HEK293 (cell line): ENCODE measurements at regions not wholly inside any gene's neighbourhood (a gene's known extent, or its start where the extent isn't known, plus 50 kb on each side); places are given as distances from the start of the nearest gene placed in this dataset.

Experiments used
- CTCF ChIA-PET: fragments of 350-600 bp; formaldehyde crosslinking; extraction: SDS; loops from one replicate; lab custom pipeline; 2021; ENCODE audit warnings: antibody characterized with exemption; lab: Yijun Ruan, JAX
- POLR2A ChIA-PET: fragments of 300-600 bp; formaldehyde crosslinking; extraction: SDS; loops from one replicate; lab custom pipeline; 2020; ENCODE audit warnings: antibody characterized with exemption, inconsistent platforms; lab: Yijun Ruan, JAX
- H3K27ac ChIP-seq: fragments of 200-500 bp; sonication (Bioruptor generic); 2 replicates; pipeline ENCODE4 v1.5.1; 2014; ENCODE audit warnings: low read depth, low read length, control low read depth, inconsistent platforms; ENCODE audit errors: extremely low read depth
- H3K36me3 ChIP-seq, 2 experiments: fragments of 200-500 bp in 1 of 2; sonication (Bioruptor generic) in 1 of 2; 1 replicate in 1 of 2; 2 replicates in 1 of 2; pipeline ENCODE4 v1.5.1; 2014 to 2017; ENCODE audit warnings: inconsistent platforms in 2 of 2, low read length in 2 of 2; ENCODE audit not compliant: control insufficient read depth in 2 of 2, insufficient read depth in 1 of 2
- H3K4me1 ChIP-seq: fragments of 200-500 bp; sonication (Bioruptor generic); 2 replicates; pipeline ENCODE4 v1.5.1; 2014; ENCODE audit warnings: mild to moderate bottlenecking, low read length, inconsistent platforms; ENCODE audit not compliant: control insufficient read depth, insufficient read depth
- H3K4me3 ChIP-seq: 2 replicates; pipeline ENCODE4 v1.5.1; 2011; ENCODE audit warnings: low read depth, mild to moderate bottlenecking, control low read depth, low read length, moderate library complexity
- H3K9me3 ChIP-seq: fragments of 200-500 bp; sonication (Bioruptor generic); 2 replicates; pipeline ENCODE4 v1.5.1; 2014; ENCODE audit warnings: low read depth, low read length, inconsistent platforms; ENCODE audit not compliant: control insufficient read depth, insufficient read depth
- KLF1 ChIP-seq: fragments of 450-650 bp; formaldehyde crosslinking; IDR thresholded peaks from 2 replicates; pipeline ENCODE4 v1.5.1; 2016; ENCODE audit warnings: missing biosample characterization, missing genetic modification characterization
- KLF10 ChIP-seq: fragments of 450-650 bp; IDR thresholded peaks from 2 replicates; pipeline ENCODE4 v1.5.1; 2018; ENCODE audit warnings: missing biosample characterization, mild to moderate bottlenecking, missing genetic modification characterization
- KLF8 ChIP-seq: fragments of 450-650 bp; formaldehyde crosslinking; IDR thresholded peaks from 2 replicates; pipeline ENCODE4 v1.5.1; 2016; ENCODE audit warnings: missing biosample characterization, missing genetic modification characterization
- PRDM1 ChIP-seq: fragments of 450-650 bp; formaldehyde crosslinking; IDR thresholded peaks from 2 replicates; pipeline ENCODE4; 2016; ENCODE audit warnings: missing biosample characterization, missing genetic modification characterization
- ZFP41 ChIP-seq: fragments of 450-650 bp; formaldehyde crosslinking; IDR thresholded peaks from 2 replicates; pipeline ENCODE4 v1.5.1; 2016; ENCODE audit warnings: missing biosample characterization, missing genetic modification characterization, borderline replicate concordance
- ZNF114 ChIP-seq: fragments of 450-650 bp; formaldehyde crosslinking; IDR thresholded peaks from 2 replicates; pipeline ENCODE4 v1.5.0; 2017; ENCODE audit warnings: missing biosample characterization, missing genetic modification characterization
- ZNF146 ChIP-seq: fragments of 450-650 bp; formaldehyde crosslinking; IDR thresholded peaks from 2 replicates; pipeline ENCODE4 v1.5.1; 2016; ENCODE audit warnings: missing biosample characterization, missing genetic modification characterization
- ZNF175 ChIP-seq: fragments of 450-650 bp; formaldehyde crosslinking; IDR thresholded peaks from 2 replicates; pipeline ENCODE4 v1.5.1; 2016; ENCODE audit warnings: missing biosample characterization, missing genetic modification characterization
- ZNF24 ChIP-seq: fragments of 450-650 bp; formaldehyde crosslinking; IDR thresholded peaks from 2 replicates; pipeline ENCODE4 v1.5.1; 2016; ENCODE audit warnings: missing biosample characterization, missing genetic modification characterization
- ZNF248 ChIP-seq: fragments of 450-650 bp; formaldehyde crosslinking; IDR thresholded peaks from 2 replicates; pipeline ENCODE4 v1.5.1; 2017; ENCODE audit warnings: missing biosample characterization, missing genetic modification characterization
- ZNF324 ChIP-seq: fragments of 450-650 bp; formaldehyde crosslinking; IDR thresholded peaks from 2 replicates; pipeline ENCODE4 v1.5.1; 2016; ENCODE audit warnings: missing biosample characterization, missing genetic modification characterization
- ZNF423 ChIP-seq: fragments of 450-650 bp; formaldehyde crosslinking; IDR thresholded peaks from 2 replicates; pipeline ENCODE4 v1.5.1; 2016; ENCODE audit warnings: missing biosample characterization, missing genetic modification characterization
- ZNF548 ChIP-seq: fragments of 450-650 bp; formaldehyde crosslinking; IDR thresholded peaks from 2 replicates; pipeline ENCODE4 v1.5.1; 2016; ENCODE audit warnings: missing biosample characterization, missing genetic modification characterization
- ZNF658 ChIP-seq: fragments of 450-650 bp; formaldehyde crosslinking; IDR thresholded peaks from 2 replicates; pipeline ENCODE4; 2016; ENCODE audit warnings: missing biosample characterization, missing genetic modification characterization
- ZNF707 ChIP-seq: fragments of 450-650 bp; formaldehyde crosslinking; IDR thresholded peaks from 2 replicates; pipeline ENCODE4 v1.5.1; 2016; ENCODE audit warnings: missing biosample characterization, missing genetic modification characterization
- ZNF747 ChIP-seq: fragments of 450-650 bp; formaldehyde crosslinking; IDR thresholded peaks from 2 replicates; pipeline ENCODE4 v1.5.1; 2016; ENCODE audit warnings: missing biosample characterization, missing genetic modification characterization
- ZNF76 ChIP-seq: fragments of 450-650 bp; formaldehyde crosslinking; IDR thresholded peaks from 2 replicates; pipeline ENCODE4; 2016; ENCODE audit warnings: low read depth, missing biosample characterization, missing genetic modification characterization, borderline replicate concordance
- ZNF785 ChIP-seq: fragments of 450-650 bp; formaldehyde crosslinking; IDR thresholded peaks from 2 replicates; pipeline ENCODE4 v1.5.1; 2016; ENCODE audit warnings: missing biosample characterization, missing genetic modification characterization
- TF ChIP-seq, protein P1 (sequence below): fragments of 450-650 bp; formaldehyde crosslinking; IDR thresholded peaks from 2 replicates; pipeline ENCODE4 v1.5.1; 2016; ENCODE audit warnings: missing biosample characterization, missing genetic modification characterization, low read depth
- TF ChIP-seq, protein P2 (sequence below): fragments of 450-650 bp; formaldehyde crosslinking; IDR thresholded peaks from 2 replicates; pipeline ENCODE4 v1.5.1; 2016; ENCODE audit warnings: missing biosample characterization, missing genetic modification characterization, borderline replicate concordance
- TF ChIP-seq, protein P3 (sequence below): fragments of 450-650 bp; formaldehyde crosslinking; IDR thresholded peaks from 2 replicates; pipeline ENCODE4 v1.5.1; 2017; ENCODE audit warnings: missing biosample characterization, missing genetic modification characterization
- TF ChIP-seq, protein P4 (sequence below): fragments of 450-650 bp; formaldehyde crosslinking; IDR thresholded peaks from 2 replicates; pipeline ENCODE4 v1.5.1; 2016; ENCODE audit warnings: missing biosample characterization, missing genetic modification characterization
- TF ChIP-seq, protein P5 (sequence below): fragments of 450-650 bp; formaldehyde crosslinking; IDR thresholded peaks from 2 replicates; pipeline ENCODE4 v1.5.1; 2016; ENCODE audit warnings: missing biosample characterization, missing genetic modification characterization

DNA sequence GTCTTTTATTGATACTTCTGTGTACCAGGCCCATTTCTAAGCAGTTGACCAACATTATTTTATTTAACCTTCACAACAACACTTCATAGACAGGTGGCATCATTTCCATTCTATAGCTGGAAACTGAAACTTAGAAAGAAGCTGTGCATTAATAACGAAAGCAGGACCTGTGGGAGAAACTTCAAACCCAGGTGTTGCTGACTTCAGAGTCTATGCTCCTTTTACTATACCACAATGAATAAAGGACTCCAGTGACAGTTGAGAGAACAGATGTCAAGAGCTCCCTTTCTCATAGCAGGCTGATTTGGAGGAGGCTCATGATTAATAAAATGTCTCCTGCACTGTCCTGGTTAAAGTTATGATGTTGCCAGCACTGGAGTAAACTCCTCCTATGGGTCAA, 56.6 kb upstream of the POU3F2 start:
- no peak overlapping the region for H3K4me3 ChIP-seq
- H3K36me3 ChIP-seq: no peaks in the 10 kb centered on the region
- H3K9me3 ChIP-seq: no peaks in the 10 kb centered on the region
- POLR2A ChIA-PET: no interaction called here
- no peak overlapping the region for H3K27ac ChIP-seq
- CTCF ChIA-PET: interaction anchor here (0.5 to 1.7 kb wide), 4 partner anchors 9 to 341 kb away, joined by 3 to 6 read pairs (median 4); no protein-coding TSS in a partner anchor
- no peaks in the 10 kb centered on the region for H3K4me1 ChIP-seq
- TF ChIP-seq ZNF423 (tag by site-specific recombination) (no peak), ZNF785 (tag by site-specific recombination) (no peak), PRDM1 (tag by site-specific recombination) (no peak), ZNF548 (tag by site-specific recombination) (no peak), ZNF324 (no peak), KLF8 (tag by site-specific recombination) (no peak), KLF1 (no peak), KLF10 (tag by site-specific recombination) (no peak), ZNF76 (tag by site-specific recombination) (no peak), ZNF24 (no peak), ZNF146 (tag by site-specific recombination) (no peak), ZFP41 (no peak), ZNF747 (tag by site-specific recombination) (no peak), ZNF114 (tag by site-specific recombination) (no peak), ZNF175 (no peak)
- TF ChIP-seq, protein P1, sequence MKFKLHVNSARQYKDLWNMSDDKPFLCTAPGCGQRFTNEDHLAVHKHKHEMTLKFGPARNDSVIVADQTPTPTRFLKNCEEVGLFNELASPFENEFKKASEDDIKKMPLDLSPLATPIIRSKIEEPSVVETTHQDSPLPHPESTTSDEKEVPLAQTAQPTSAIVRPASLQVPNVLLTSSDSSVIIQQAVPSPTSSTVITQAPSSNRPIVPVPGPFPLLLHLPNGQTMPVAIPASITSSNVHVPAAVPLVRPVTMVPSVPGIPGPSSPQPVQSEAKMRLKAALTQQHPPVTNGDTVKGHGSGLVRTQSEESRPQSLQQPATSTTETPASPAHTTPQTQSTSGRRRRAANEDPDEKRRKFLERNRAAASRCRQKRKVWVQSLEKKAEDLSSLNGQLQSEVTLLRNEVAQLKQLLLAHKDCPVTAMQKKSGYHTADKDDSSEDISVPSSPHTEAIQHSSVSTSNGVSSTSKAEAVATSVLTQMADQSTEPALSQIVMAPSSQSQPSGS (tag by site-specific recombination): no peak
- TF ChIP-seq, protein P2, sequence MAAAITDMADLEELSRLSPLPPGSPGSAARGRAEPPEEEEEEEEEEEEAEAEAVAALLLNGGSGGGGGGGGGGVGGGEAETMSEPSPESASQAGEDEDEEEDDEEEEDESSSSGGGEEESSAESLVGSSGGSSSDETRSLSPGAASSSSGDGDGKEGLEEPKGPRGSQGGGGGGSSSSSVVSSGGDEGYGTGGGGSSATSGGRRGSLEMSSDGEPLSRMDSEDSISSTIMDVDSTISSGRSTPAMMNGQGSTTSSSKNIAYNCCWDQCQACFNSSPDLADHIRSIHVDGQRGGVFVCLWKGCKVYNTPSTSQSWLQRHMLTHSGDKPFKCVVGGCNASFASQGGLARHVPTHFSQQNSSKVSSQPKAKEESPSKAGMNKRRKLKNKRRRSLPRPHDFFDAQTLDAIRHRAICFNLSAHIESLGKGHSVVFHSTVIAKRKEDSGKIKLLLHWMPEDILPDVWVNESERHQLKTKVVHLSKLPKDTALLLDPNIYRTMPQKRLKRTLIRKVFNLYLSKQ (tag by site-specific recombination): no peak
- TF ChIP-seq, protein P3, sequence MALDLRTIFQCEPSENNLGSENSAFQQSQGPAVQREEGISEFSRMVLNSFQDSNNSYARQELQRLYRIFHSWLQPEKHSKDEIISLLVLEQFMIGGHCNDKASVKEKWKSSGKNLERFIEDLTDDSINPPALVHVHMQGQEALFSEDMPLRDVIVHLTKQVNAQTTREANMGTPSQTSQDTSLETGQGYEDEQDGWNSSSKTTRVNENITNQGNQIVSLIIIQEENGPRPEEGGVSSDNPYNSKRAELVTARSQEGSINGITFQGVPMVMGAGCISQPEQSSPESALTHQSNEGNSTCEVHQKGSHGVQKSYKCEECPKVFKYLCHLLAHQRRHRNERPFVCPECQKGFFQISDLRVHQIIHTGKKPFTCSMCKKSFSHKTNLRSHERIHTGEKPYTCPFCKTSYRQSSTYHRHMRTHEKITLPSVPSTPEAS: no peak
- TF ChIP-seq, protein P4, sequence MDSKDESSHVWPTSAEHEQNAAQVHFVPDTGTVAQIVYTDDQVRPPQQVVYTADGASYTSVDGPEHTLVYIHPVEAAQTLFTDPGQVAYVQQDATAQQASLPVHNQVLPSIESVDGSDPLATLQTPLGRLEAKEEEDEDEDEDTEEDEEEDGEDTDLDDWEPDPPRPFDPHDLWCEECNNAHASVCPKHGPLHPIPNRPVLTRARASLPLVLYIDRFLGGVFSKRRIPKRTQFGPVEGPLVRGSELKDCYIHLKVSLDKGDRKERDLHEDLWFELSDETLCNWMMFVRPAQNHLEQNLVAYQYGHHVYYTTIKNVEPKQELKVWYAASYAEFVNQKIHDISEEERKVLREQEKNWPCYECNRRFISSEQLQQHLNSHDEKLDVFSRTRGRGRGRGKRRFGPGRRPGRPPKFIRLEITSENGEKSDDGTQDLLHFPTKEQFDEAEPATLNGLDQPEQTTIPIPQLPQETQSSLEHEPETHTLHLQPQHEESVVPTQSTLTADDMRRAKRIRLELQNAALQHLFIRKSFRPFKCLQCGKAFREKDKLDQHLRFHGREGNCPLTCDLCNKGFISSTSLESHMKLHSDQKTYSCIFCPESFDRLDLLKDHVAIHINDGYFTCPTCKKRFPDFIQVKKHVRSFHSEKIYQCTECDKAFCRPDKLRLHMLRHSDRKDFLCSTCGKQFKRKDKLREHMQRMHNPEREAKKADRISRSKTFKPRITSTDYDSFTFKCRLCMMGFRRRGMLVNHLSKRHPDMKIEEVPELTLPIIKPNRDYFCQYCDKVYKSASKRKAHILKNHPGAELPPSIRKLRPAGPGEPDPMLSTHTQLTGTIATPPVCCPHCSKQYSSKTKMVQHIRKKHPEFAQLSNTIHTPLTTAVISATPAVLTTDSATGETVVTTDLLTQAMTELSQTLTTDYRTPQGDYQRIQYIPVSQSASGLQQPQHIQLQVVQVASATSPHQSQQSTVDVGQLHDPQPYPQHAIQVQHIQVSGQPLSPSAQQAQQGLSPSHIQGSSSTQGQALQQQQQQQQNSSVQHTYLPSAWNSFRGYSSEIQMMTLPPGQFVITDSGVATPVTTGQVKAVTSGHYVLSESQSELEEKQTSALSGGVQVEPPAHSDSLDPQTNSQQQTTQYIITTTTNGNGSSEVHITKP (tag by site-specific recombination): no peak

DNA sequence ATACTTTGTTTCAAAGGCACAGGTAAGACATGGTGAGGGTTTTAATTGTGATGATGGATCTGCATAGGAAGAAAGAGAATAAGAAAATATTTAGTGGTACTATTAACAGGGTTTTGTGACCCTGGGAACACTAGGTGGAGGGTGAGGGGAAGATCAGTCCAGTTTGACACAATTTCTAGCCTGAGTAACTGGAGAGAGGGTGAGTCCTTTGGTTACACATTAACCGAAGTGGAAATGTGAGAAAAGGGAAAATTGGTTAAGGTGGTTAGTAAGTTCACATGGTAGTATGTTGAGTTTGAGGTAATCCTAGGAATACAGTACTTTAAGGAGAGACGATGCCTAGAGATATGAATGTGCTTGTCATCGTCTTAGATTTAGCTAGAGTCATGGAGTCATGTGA, 54.8 kb upstream of the POU3F2 start:
- Histone ChIP-seq H3K27ac (no peak overlapping the region), H3K36me3 (no peaks in the 10 kb centered on the region), H3K4me3 (no peak overlapping the region), H3K9me3 (no peaks in the 10 kb centered on the region), H3K4me1 (no peaks in the 10 kb centered on the region)
- TF ChIP-seq ZNF707 (tag by site-specific recombination): no peak
- no peak for TF ChIP-seq ZNF658
- no peak for TF ChIP-seq ZNF248
- TF ChIP-seq, protein P5, sequence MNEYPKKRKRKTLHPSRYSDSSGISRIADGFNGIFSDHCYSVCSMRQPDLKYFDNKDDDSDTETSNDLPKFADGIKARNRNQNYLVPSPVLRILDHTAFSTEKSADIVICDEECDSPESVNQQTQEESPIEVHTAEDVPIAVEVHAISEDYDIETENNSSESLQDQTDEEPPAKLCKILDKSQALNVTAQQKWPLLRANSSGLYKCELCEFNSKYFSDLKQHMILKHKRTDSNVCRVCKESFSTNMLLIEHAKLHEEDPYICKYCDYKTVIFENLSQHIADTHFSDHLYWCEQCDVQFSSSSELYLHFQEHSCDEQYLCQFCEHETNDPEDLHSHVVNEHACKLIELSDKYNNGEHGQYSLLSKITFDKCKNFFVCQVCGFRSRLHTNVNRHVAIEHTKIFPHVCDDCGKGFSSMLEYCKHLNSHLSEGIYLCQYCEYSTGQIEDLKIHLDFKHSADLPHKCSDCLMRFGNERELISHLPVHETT (tag by site-specific recombination): no peak
- ChIA-PET POLR2A (no interaction called here), CTCF (no interaction called here)
